HEK293T (cell line): ENCODE measurements at regions not wholly inside any gene's neighbourhood (a gene's known extent, or its start where the extent isn't known, plus 50 kb on each side); places are given as distances from the start of the nearest gene placed in this dataset.

ENCODE experiments used
- CTCF ChIA-PET: fragments of 350-600 bp; formaldehyde crosslinking; extraction: SDS; loops from one replicate; lab custom pipeline; 2021; ENCODE audit warnings: antibody characterized with exemption, inconsistent platforms; lab: Yijun Ruan, JAX
- POLR2A ChIA-PET: fragments of 350-600 bp; formaldehyde crosslinking; extraction: SDS; loops from one replicate; lab custom pipeline; 2020; ENCODE audit warnings: antibody characterized with exemption, inconsistent platforms; lab: Yijun Ruan, JAX
- DNase-seq: peaks from one replicate; pipeline ENCODE4 v3.0.0; 2012; ENCODE audit warnings: mixed read lengths; ENCODE audit errors: extremely low spot score
- ARNT ChIP-seq: fragments of 450-650 bp; IDR thresholded peaks from 2 replicates; pipeline ENCODE4 v1.6.1; 2017; ENCODE audit warnings: mild to moderate bottlenecking
- BHLHE40 ChIP-seq: fragments of 450-650 bp; IDR thresholded peaks from 2 replicates; pipeline ENCODE4 v1.6.1; 2016; ENCODE audit warnings: mild to moderate bottlenecking, moderate library complexity, borderline replicate concordance
- CTBP1 ChIP-seq: fragments of 450-650 bp; IDR thresholded peaks from 2 replicates; pipeline ENCODE4 v1.6.1; 2016; ENCODE audit warnings: borderline replicate concordance
- ELF4 ChIP-seq: fragments of 450-650 bp; IDR thresholded peaks from 2 replicates; pipeline ENCODE4 v1.6.1; 2017; ENCODE audit warnings: antibody characterized with exemption
- FOXA1 ChIP-seq: fragments of 450-650 bp; IDR thresholded peaks from 2 replicates; pipeline ENCODE4 v1.6.1; 2016; ENCODE audit warnings: mild to moderate bottlenecking
- FOXK2 ChIP-seq: fragments of 450-650 bp; IDR thresholded peaks from 2 replicates; pipeline ENCODE4 v1.6.1; 2016; ENCODE audit warnings: mild to moderate bottlenecking
- FOXM1 ChIP-seq: fragments of 450-650 bp; IDR thresholded peaks from 2 replicates; pipeline ENCODE4 v1.6.1; 2017; ENCODE audit warnings: mild to moderate bottlenecking, borderline replicate concordance
- HDGF ChIP-seq: fragments of 450-650 bp; IDR thresholded peaks from 2 replicates; pipeline ENCODE4 v1.6.1; 2017; ENCODE audit warnings: antibody characterized with exemption, borderline replicate concordance
- L3MBTL2 ChIP-seq: fragments of 450-650 bp; conservative IDR thresholded peaks from 2 replicates; pipeline ENCODE4 v1.6.1; 2016; ENCODE audit warnings: mild to moderate bottlenecking
- LEF1 ChIP-seq: fragments of 450-650 bp; IDR thresholded peaks from 2 replicates; pipeline ENCODE4 v1.6.1; 2017; ENCODE audit warnings: mild to moderate bottlenecking, borderline replicate concordance
- NFRKB ChIP-seq: fragments of 450-650 bp; IDR thresholded peaks from 2 replicates; pipeline ENCODE4 v1.6.1; 2016; ENCODE audit warnings: mild to moderate bottlenecking, moderate library complexity
- SP1 ChIP-seq: fragments of 450-650 bp; IDR thresholded peaks from 2 replicates; pipeline ENCODE4 v1.6.1; 2017
- SUZ12 ChIP-seq: fragments of 450-650 bp; IDR thresholded peaks from 2 replicates; pipeline ENCODE4 v1.6.1; 2016; ENCODE audit warnings: mild to moderate bottlenecking
- TARDBP ChIP-seq: fragments of 450-650 bp; IDR thresholded peaks from 2 replicates; pipeline ENCODE4 v1.6.1; 2016
- ZNF384 ChIP-seq: fragments of 450-650 bp; IDR thresholded peaks from 2 replicates; pipeline ENCODE4 v1.6.1; 2016
- TF ChIP-seq, protein P1 (sequence below): fragments of 450-650 bp; IDR thresholded peaks from 2 replicates; pipeline ENCODE4 v1.6.1; 2016

DNA sequence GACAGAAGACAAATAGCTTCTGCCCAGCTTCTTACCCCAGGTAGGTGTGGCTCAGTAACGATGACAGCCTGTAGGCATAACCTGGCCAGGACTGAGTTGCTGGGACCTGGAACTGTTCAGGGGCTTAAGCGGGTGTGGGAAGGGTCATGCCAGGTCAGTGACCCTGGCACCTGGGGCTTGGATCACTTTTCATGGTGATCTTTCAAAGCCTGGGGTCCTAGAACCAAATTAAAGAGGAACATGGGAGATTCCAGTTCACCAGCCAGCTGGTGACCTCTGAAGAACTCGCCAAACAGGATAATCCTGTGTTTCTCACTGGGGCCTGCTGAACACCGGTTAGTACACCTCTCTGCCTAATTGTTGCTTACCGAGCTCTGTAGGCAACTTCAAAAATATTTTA lies 102.6 kb upstream of the LMNTD1 start:
- CTCF ChIA-PET: no interaction called here
- POLR2A ChIA-PET: no interaction called here
- no peak for DNase-seq
- no peak for TF ChIP-seq FOXA1
- no peak for TF ChIP-seq ELF4
- no peak for TF ChIP-seq L3MBTL2
- TF ChIP-seq TARDBP: no peak
- no peak for TF ChIP-seq BHLHE40
- TF ChIP-seq, protein P1, sequence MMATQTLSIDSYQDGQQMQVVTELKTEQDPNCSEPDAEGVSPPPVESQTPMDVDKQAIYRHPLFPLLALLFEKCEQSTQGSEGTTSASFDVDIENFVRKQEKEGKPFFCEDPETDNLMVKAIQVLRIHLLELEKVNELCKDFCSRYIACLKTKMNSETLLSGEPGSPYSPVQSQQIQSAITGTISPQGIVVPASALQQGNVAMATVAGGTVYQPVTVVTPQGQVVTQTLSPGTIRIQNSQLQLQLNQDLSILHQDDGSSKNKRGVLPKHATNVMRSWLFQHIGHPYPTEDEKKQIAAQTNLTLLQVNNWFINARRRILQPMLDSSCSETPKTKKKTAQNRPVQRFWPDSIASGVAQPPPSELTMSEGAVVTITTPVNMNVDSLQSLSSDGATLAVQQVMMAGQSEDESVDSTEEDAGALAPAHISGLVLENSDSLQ: no peak
- no peak for TF ChIP-seq LEF1
- TF ChIP-seq NFRKB: no peak
- TF ChIP-seq FOXK2: no peak
- TF ChIP-seq SP1: no peak
- TF ChIP-seq FOXM1: no peak
- no peak for TF ChIP-seq ZNF384

DNA sequence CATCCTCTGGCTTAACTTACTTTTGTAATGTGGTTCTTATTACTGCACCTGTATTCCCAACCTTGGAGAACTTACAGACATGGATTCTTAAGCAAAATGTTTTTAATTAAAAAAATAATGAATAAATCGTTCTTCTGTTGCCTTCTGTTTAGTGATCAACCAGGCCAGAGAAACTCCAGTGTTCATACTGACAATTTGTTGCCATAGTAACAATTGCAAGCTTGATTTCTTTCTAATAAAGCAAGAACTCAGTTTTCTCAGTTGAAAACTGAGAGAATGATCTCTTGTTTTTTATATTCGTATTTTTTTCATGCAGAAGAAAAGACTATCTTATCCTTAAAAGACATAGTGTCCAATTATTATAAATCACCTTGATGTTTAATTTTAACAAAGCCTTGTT lies 106.5 kb upstream of the LMNTD1 start:
- ChIA-PET CTCF (no interaction called here), POLR2A (no interaction called here)
- DNase-seq: no peak
- TF ChIP-seq SUZ12: no peak
- no peak for TF ChIP-seq NFRKB
- no peak for TF ChIP-seq BHLHE40
- TF ChIP-seq SP1: no peak
- no peak for TF ChIP-seq FOXA1
- no peak for TF ChIP-seq ARNT
- no peak for TF ChIP-seq LEF1
- TF ChIP-seq L3MBTL2: no peak
- TF ChIP-seq TARDBP: no peak
- TF ChIP-seq CTBP1: no peak
- TF ChIP-seq FOXK2: no peak
- TF ChIP-seq, protein P1: no peak
- no peak for TF ChIP-seq FOXM1
- TF ChIP-seq ELF4: no peak
- TF ChIP-seq ZNF384: no peak

DNA sequence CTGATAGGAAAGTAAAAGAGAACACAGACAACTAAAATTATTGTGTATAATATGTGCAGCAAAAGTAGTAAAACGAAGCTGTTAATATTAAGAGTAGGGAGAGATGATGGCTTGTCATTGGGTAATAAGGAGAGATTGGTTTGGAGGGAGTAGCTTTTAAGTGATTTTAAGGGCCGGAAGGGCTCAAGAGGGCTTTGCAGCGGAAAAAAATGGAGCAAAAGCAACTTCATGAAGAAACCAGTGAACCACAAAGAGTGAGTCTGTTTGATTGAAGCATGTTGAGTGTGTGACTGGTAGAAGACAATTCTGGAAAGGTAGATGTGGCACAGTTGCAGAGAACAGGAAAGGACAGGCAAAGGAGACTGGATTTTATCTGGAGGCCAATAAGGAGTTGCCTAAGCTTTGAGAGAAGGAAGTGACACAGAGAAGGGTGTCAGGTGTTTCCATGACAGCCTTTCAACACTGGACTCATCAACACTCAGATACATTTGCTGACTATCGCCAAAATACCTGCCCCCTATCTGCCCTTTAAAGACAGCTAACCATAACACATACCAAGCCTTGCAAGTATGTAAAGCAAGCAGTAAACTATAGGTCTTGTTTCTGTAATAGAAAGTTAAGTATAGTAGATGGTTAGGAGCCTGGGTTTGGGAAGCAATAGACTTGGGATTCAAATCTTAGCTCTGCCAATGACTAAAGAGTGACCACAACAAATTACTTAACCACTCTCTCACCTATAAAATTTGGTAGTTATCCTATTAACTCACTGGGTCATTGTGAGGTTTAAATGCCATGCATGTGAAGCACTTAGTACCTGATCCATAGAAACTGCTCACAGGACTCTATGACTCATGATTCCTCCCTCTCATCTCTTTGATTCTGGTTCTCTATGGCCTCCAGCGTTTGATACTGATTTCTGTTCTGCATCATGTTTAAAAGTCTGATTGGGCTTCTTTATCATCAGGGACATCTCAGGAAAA lies 117.3 kb upstream of the LMNTD1 start:
- ChIA-PET POLR2A (no interaction called here), CTCF (no interaction called here)
- no peak for DNase-seq
- TF ChIP-seq HDGF: no peak
- no peak for TF ChIP-seq ELF4
- TF ChIP-seq NFRKB: no peak
- TF ChIP-seq BHLHE40: no peak
- TF ChIP-seq L3MBTL2: no peak
- no peak for TF ChIP-seq FOXK2
- TF ChIP-seq FOXM1: no peak
- TF ChIP-seq, protein P1: no peak
- TF ChIP-seq SP1: no peak
- no peak for TF ChIP-seq SUZ12
- no peak for TF ChIP-seq LEF1

DNA sequence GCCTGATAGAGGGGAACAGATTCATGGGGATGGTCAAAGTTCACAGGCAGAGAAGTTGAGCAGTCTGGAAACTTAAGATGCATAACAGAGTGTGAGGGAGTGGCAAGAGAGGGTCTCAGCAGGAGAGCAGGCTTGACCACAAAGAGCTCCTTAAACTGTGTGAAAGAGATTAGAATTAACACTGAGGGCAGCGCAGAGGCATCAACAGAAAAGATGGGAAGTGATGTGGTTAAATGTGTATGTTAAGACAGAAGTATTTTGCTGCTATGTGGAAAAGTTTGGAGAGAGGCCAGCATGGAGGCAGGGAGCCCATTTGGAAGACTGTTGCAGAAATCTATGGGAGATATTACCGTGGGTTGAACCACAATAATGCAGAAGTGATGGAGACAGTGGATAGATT lies 122.7 kb upstream of the LMNTD1 start:
- ChIA-PET CTCF (no interaction called here), POLR2A (no interaction called here)
- TF ChIP-seq ELF4 (no peak), SP1 (no peak), ZNF384 (no peak), CTBP1 (no peak)
- no peak for DNase-seq

DNA sequence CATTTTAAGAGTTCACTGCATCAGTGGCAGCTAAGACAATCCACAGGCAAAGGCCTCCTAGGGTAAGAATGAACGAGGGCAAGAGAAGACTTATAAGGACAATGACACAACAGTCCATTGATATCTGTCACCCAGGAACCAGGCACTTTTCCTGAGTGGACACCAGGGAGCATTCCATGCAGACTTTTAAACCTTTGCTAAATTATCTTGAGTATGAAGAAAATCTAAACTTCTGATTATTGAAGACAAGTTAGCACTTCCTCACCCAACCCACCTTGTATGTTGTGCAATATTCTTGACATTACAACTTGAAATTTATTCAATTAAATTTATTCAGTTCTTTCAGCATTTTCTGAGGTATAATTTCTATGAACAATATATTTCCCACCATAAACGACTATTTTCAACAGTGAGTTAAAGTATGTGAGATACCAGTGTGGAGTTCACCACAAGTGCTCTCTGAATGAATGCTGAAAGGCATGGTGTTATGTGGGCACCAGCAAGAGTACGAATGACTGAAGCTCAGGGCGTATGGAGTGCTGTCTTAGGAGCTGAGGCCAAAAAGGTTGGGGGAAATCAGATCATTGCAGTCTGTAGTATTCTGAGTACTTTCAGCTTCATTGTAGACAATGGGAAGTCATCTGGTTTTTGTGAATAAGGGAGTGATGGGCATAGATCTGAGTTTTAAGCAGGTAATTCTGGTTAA lies 124.3 kb upstream of the LMNTD1 start:
- CTCF ChIA-PET: interaction anchor here (0.7 kb wide), 1 partner anchor 302 kb away, joined by 3 read pairs; no protein-coding TSS in a partner anchor
- DNase-seq: no peak
- TF ChIP-seq SP1 (no peak), LEF1 (no peak), FOXM1 (no peak), TARDBP (no peak), CTBP1 (no peak), NFRKB (no peak), FOXA1 (no peak), HDGF (no peak)
- TF ChIP-seq, protein P1: no peak
- POLR2A ChIA-PET: no interaction called here
